GM19468 (cell line): ENCODE measurements at regions not wholly inside any gene's neighbourhood (a gene's known extent, or its start where the extent isn't known, plus 50 kb on each side); places are given as distances from the start of the nearest gene placed in this dataset.

Experiments used
- ATAC-seq: cut with Tn5 transposase; IDR thresholded peaks from one replicate; pipeline ENCODE4 v1.9.1; 2021; ENCODE audit warnings: mild to moderate bottlenecking, moderate library complexity, moderate number of reproducible peaks; ENCODE audit not compliant: unreplicated experiment; ENCODE audit errors: extremely low read depth

- ATAC-seq, result no peak
Observed at GRCh38 chr13:75136151-75136550, 345.8 kb downstream of the TBC1D4 start.

- no peak for ATAC-seq
Observed at GRCh38 chr13:75135325-75135825, 346.6 kb downstream of the TBC1D4 start.

- ATAC-seq, result no peak
Observed at GRCh38 chr13:75132701-75133695, 349.0 kb downstream of the TBC1D4 start.

GRCh38 chr13:75129331-75129730, 352.6 kb downstream of the TBC1D4 start:
- no peak for ATAC-seq

GRCh38 chr13:75124415-75124814, 357.6 kb downstream of the TBC1D4 start:
- no peak for ATAC-seq

GRCh38 chr13:75123428-75123827, 358.5 kb downstream of the TBC1D4 start:
- ATAC-seq, result no peak

GRCh38 chr13:75120085-75120484, 361.9 kb downstream of the TBC1D4 start:
- ATAC-seq, result no peak

GRCh38 chr13:75115171-75115570, 366.8 kb downstream of the TBC1D4 start:
- ATAC-seq, result no peak

- no peak for ATAC-seq
Observed at GRCh38 chr13:75103976-75104375, 378.0 kb downstream of the TBC1D4 start.

- ATAC-seq, result no peak
Observed at GRCh38 chr13:75102001-75102716, 379.8 kb downstream of the TBC1D4 start.

- no peak for ATAC-seq
Observed at GRCh38 chr13:75101348-75101747, 380.6 kb downstream of the TBC1D4 start.

- no peak for ATAC-seq
Observed at GRCh38 chr13:75092143-75092542, 389.8 kb downstream of the TBC1D4 start.

GRCh38 chr13:75091718-75092117, 390.3 kb downstream of the TBC1D4 start:
- no peak for ATAC-seq

GRCh38 chr13:75090872-75091615, 390.9 kb downstream of the TBC1D4 start:
- no peak for ATAC-seq

GRCh38 chr13:75088915-75089314, 393.1 kb downstream of the TBC1D4 start:
- ATAC-seq, result no peak

GRCh38 chr13:75079226-75079625, 402.7 kb downstream of the TBC1D4 start:
- ATAC-seq, result no peak

GRCh38 chr13:75076476-75076875, 405.5 kb downstream of the TBC1D4 start:
- ATAC-seq, result no peak

GRCh38 chr13:75073786-75074185, 408.2 kb downstream of the TBC1D4 start:
- no peak for ATAC-seq

GRCh38 chr13:75072891-75073290, 409.1 kb downstream of the TBC1D4 start:
- ATAC-seq, result no peak

GRCh38 chr13:75072368-75072767, 409.6 kb downstream of the TBC1D4 start:
- no peak for ATAC-seq
